RWPE1 (cell line): ENCODE measurements at regions not wholly inside any gene's neighbourhood (a gene's known extent, or its start where the extent isn't known, plus 50 kb on each side); places are given as distances from the start of the nearest gene placed in this dataset.

Experiments
- CTCF ChIA-PET: fragments of 350-600 bp; sonication (Branson Sonifier 250); formaldehyde crosslinking; extraction: SDS; loops from one replicate; lab custom pipeline; 2021; lab: Yijun Ruan, JAX
- POLR2A ChIA-PET: fragments of 400-600 bp; formaldehyde crosslinking; extraction: SDS; loops from one replicate; lab custom pipeline; 2020; ENCODE audit warnings: antibody characterized with exemption; ENCODE audit not compliant: low non-redundant PET; lab: Yijun Ruan, JAX
- DNase-seq: peaks from one replicate; pipeline ENCODE4 v3.0.0; 2012; ENCODE audit warnings: low spot score
- H3K27ac ChIP-seq: fragments of 450-650 bp; 2 replicates; pipeline ENCODE4 v1.5.1; 2017
- CTCF ChIP-seq: fragments of 450-650 bp; conservative IDR thresholded peaks from 2 replicates; pipeline ENCODE4 v1.5.1; 2017; ENCODE audit warnings: low read depth, mild to moderate bottlenecking

GRCh38 chr2:239611222-239611795, 210.5 kb upstream of the HDAC4 start:
- no peak overlapping the region for H3K27ac ChIP-seq
- TF ChIP-seq CTCF, result no peak
- CTCF ChIA-PET, result interaction anchor here (0.5 kb wide), 1 partner anchor 19 kb away, joined by 3 read pairs; no protein-coding TSS in a partner anchor
- POLR2A ChIA-PET, result no interaction called here
- DNase-seq, result no peak

GRCh38 chr2:239610457-239611221, 209.8 kb upstream of the HDAC4 start:
- POLR2A ChIA-PET, result no interaction called here
- no peak overlapping the region for H3K27ac ChIP-seq
- no peak for DNase-seq
- no peak for TF ChIP-seq CTCF
- CTCF ChIA-PET, result interaction anchor here (0.5 to 0.8 kb wide), 3 partner anchors 20 to 532 kb away, joined by 3 to 4 read pairs (median 3); no protein-coding TSS in a partner anchor

- DNase-seq, result no peak
- TF ChIP-seq CTCF, result no peak
- no peak overlapping the region for H3K27ac ChIP-seq
- POLR2A ChIA-PET, result no interaction called here
- CTCF ChIA-PET, result interaction anchor here (0.6 to 0.8 kb wide), 2 partner anchors 49 to 172 kb away, joined by 3 to 4 read pairs; no protein-coding TSS in a partner anchor
These were observed 208.9 kb upstream of the HDAC4 start for GRCh38 chr2:239609607-239610310.

DNA sequence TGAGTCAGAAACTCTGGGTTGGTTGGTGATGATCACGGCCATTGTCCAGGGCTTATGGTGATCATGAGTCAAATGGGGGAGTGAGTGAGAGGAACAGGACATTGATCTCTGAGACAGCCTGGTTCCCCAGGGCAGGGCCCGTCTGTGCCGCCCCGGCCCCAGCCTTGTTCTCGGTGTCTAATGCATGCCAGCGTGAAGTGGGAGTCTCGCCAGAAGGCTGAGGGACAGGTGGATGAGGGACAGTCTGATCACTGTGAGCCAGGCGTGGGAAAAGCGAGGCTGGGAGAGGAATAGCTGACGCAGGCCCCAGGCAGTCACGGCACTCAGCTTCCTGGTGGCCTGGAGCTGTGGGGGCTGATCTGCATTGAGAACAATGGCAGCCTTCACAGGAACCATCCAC, 208.3 kb upstream of the HDAC4 start:
- ChIA-PET POLR2A (no interaction called here), CTCF (interaction anchor here (0.6 kb wide), 1 partner anchor 171 kb away, joined by 3 read pairs; no protein-coding TSS in a partner anchor)
- H3K27ac ChIP-seq, result no peak overlapping the region
- DNase-seq, result no peak
- TF ChIP-seq CTCF, result no peak

DNA sequence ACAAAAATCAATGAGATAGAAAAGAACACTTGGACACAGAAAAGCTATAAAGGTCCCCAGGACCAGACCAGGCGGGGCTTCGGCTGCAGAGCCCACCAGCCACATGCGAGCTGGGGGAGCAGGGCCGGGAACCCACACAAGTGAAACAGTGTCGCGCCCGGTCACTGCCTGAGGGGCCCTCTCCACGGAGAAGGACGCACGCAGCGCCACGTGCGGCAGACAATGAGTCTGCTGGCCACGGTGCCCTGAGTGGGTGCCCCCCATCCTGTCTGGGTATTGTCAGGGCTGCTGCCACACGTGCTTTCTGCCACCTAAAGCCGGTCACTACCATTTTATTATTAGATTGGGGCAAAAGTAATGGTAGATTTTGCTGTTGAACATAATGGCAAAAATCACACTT, 207.9 kb upstream of the HDAC4 start:
- POLR2A ChIA-PET, result interaction anchor here (0.6 kb wide), 1 partner anchor 1338 kb away, joined by 5 read pairs; no protein-coding TSS in a partner anchor
- no peak for DNase-seq

More for the DNA sequence above, 207.9 kb upstream of the HDAC4 start:
- no peak overlapping the region for H3K27ac ChIP-seq
- no peak for TF ChIP-seq CTCF
- CTCF ChIA-PET, result no interaction called here
